ENCODE measurements at regions not wholly inside any gene's neighbourhood (a gene's known extent, or its start where the extent isn't known, plus 50 kb on each side); places are given as distances from the start of the nearest gene placed in this dataset.

DNA sequence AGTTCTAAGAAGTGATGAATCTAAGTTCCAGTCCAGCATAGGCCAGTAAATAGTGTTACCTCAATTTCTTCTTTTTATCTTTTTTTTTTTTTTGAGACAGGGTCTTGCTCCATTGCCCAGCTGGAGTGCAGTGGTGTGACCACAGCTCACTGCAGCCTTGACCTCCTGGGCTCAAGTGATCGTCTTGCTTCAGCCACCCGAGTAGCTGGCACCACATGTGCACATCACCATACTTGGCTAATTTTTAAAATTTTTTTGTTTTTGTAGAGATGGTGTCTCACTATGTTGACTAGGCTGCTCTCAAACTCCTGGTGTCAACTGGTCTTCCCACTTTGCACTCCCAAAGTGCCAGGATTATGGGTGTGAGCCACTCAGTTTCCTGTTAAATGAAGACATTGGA is 126.6 kb upstream of the LYZL2 start:
- no peak for TF ChIP-seq CTCF (IDR thresholded peaks at IDR 0.05)
- TF ChIP-seq ZFX (IDR thresholded peaks at IDR 0.05; ENCODE audit: borderline replicate concordance), result no peak
